IMR-90 (cell line): ENCODE measurements at regions not wholly inside any gene's neighbourhood (a gene's known extent, or its start where the extent isn't known, plus 50 kb on each side); places are given as distances from the start of the nearest gene placed in this dataset.
A peak's percentile ranks its signal among the peaks of the same experiment; 100 is the strongest.

Experiments
- ATAC-seq: fragments of 200-7000 bp; cut with Tn5 transposase; 2 replicates; pipeline ENCODE4 v1.9.1; 2020; ENCODE audit warnings: low read depth, mild to moderate bottlenecking, moderate library complexity
- BruUV-seq: library from RNA; stranded (reverse); fragments of 400-500 nt; replicated peaks from 2 replicates; lab custom pipeline; 2021; lab: Mats Ljungman, UMichigan
- CTCF ChIA-PET: fragments of 300-600 bp; formaldehyde crosslinking; extraction: SDS; loops from one replicate; lab custom pipeline; 2021; ENCODE audit warnings: antibody characterized with exemption; lab: Yijun Ruan, JAX
- POLR2A ChIA-PET: fragments of 300-600 bp; sonication (Branson Sonifier 250); formaldehyde crosslinking; loops from one replicate; lab custom pipeline; 2022; ENCODE audit warnings: antibody characterized with exemption; ENCODE audit not compliant: unreplicated experiment; lab: Charles Lee
- DNase-seq: peaks from one replicate; pipeline ENCODE4 v3.0.0; 2013
- H2AFZ ChIP-seq: replicated peaks from 2 replicates; pipeline ENCODE3; 2013; ENCODE audit warnings: low read length, mild to moderate bottlenecking; ENCODE audit not compliant: poor library complexity
- H2AK5ac ChIP-seq: 2 replicates; pipeline ENCODE4 v1.6.1; 2013; ENCODE audit warnings: low read depth, low read length, inconsistent platforms
- H2AK9ac ChIP-seq: replicated peaks from 2 replicates; pipeline ENCODE3; 2013; ENCODE audit warnings: mild to moderate bottlenecking, low read depth, low read length, moderate library complexity; ENCODE audit not compliant: poor library complexity
- H2BK120ac ChIP-seq: 2 replicates; pipeline ENCODE4 v1.6.1; 2013; ENCODE audit warnings: low read depth, low read length, inconsistent platforms
- H2BK15ac ChIP-seq: 3 replicates; pipeline ENCODE4 v1.6.1; 2013; ENCODE audit warnings: low read depth, low read length, inconsistent platforms
- H2BK20ac ChIP-seq: 2 replicates; pipeline ENCODE4 v1.6.1; 2013; ENCODE audit warnings: low read depth, mild to moderate bottlenecking, inconsistent platforms, low read length, moderate library complexity
- H2BK5ac ChIP-seq: 2 replicates; pipeline ENCODE4 v1.6.1; 2013; ENCODE audit warnings: mild to moderate bottlenecking, low read depth, low read length, inconsistent platforms; ENCODE audit not compliant: poor library complexity, severe bottlenecking
- H3K14ac ChIP-seq: replicated peaks from 2 replicates; pipeline ENCODE4 v1.6.1; 2013; ENCODE audit warnings: low read depth, low read length, inconsistent platforms
- H3K18ac ChIP-seq: 2 replicates; pipeline ENCODE4 v1.6.1; 2013; ENCODE audit warnings: low read depth, low read length, control low read depth
- H3K23ac ChIP-seq: 2 replicates; pipeline ENCODE4 v1.6.1; 2013; ENCODE audit warnings: low read depth, low read length, inconsistent platforms
- H3K27ac ChIP-seq: 2 replicates; pipeline ENCODE4 v1.5.1; 2013; ENCODE audit warnings: mild to moderate bottlenecking, control low read depth, low read length; ENCODE audit not compliant: insufficient read depth
- H3K27me3 ChIP-seq: 2 replicates; pipeline ENCODE4 v1.6.1; 2013; ENCODE audit warnings: low read length; ENCODE audit not compliant: control insufficient read depth, insufficient read depth
- H3K36me3 ChIP-seq: 2 replicates; pipeline ENCODE4 v1.6.1; 2013; ENCODE audit warnings: low read length, mixed read lengths; ENCODE audit not compliant: control insufficient read depth, insufficient read depth
- H3K4ac ChIP-seq: 2 replicates; pipeline ENCODE4 v1.6.1; 2013; ENCODE audit warnings: low read depth, low read length, inconsistent platforms
- H3K4me1 ChIP-seq: 2 replicates; pipeline ENCODE4 v1.6.1; 2013; ENCODE audit warnings: low read length, mixed read lengths; ENCODE audit not compliant: control insufficient read depth, insufficient read depth
- H3K4me2 ChIP-seq: 2 replicates; pipeline ENCODE4 v1.6.1; 2013; ENCODE audit warnings: low read depth, mild to moderate bottlenecking, control low read depth, low read length, moderate library complexity
- H3K4me3 ChIP-seq: 2 replicates; pipeline ENCODE4 v1.5.1; 2013; ENCODE audit warnings: low read depth, mild to moderate bottlenecking, control low read depth, low read length, moderate library complexity; ENCODE audit not compliant: insufficient read depth
- H3K56ac ChIP-seq: 2 replicates; pipeline ENCODE4 v1.6.1; 2013; ENCODE audit warnings: low read length, inconsistent platforms; ENCODE audit not compliant: insufficient read depth; ENCODE audit errors: extremely low read depth
- H3K79me1 ChIP-seq, 2 experiments: 2 replicates each; pipeline ENCODE4 v1.6.1; 2013; ENCODE audit warnings: low read length in 2 of 2, inconsistent platforms in 1 of 2, low read depth in 1 of 2
- H3K9ac ChIP-seq: 2 replicates; pipeline ENCODE4 v1.6.1; 2013; ENCODE audit warnings: low read depth, low read length, control low read depth
- H3K9me1 ChIP-seq: 2 replicates; pipeline ENCODE4 v1.6.1; 2013; ENCODE audit warnings: low read length, inconsistent platforms; ENCODE audit not compliant: insufficient read depth
- H3K9me3 ChIP-seq: 2 replicates; pipeline ENCODE4 v1.6.1; 2013; ENCODE audit warnings: low read length; ENCODE audit not compliant: control insufficient read depth, insufficient read depth
- H4K20me1 ChIP-seq: 2 replicates; pipeline ENCODE4 v1.6.1; 2013; ENCODE audit warnings: low read length, inconsistent platforms; ENCODE audit not compliant: insufficient read depth
- H4K5ac ChIP-seq: 2 replicates; pipeline ENCODE4 v1.6.1; 2013; ENCODE audit warnings: mild to moderate bottlenecking, low read depth, low read length, control low read depth
- H4K8ac ChIP-seq, 2 experiments: 2 replicates each; pipeline ENCODE4 v1.6.1; 2013; ENCODE audit warnings: low read depth in 2 of 2, low read length in 2 of 2, control low read depth in 1 of 2, inconsistent platforms in 1 of 2
- H4K91ac ChIP-seq: 2 replicates; pipeline ENCODE4 v1.6.1; 2013; ENCODE audit warnings: low read depth, low read length, inconsistent platforms; ENCODE audit not compliant: insufficient read depth
- BHLHE40 ChIP-seq: fragments of 150-350 bp; IDR thresholded peaks from 2 replicates; pipeline ENCODE4 v1.6.1; 2016; ENCODE audit warnings: mild to moderate bottlenecking, low read depth, low read length
- CEBPB ChIP-seq: IDR thresholded peaks from 2 replicates; pipeline ENCODE4 v1.6.1; 2012; ENCODE audit warnings: low read depth, low read length, improper control_type of control experiment
- CHD1 ChIP-seq: IDR thresholded peaks from 2 replicates; pipeline ENCODE4 v1.6.1; 2012; ENCODE audit warnings: low read depth, low read length, improper control_type of control experiment
- MAFK ChIP-seq: IDR thresholded peaks from 2 replicates; pipeline ENCODE4 v1.6.1; 2012; ENCODE audit warnings: low read depth, low read length, improper control_type of control experiment
- MXI1 ChIP-seq: IDR thresholded peaks from 2 replicates; pipeline ENCODE4 v1.6.1; 2012; ENCODE audit warnings: low read depth, mild to moderate bottlenecking, low read length, moderate library complexity, borderline replicate concordance
- NFE2L2 ChIP-seq: fragments of 150-350 bp; IDR thresholded peaks from 2 replicates; pipeline ENCODE4 v1.6.1; 2016; ENCODE audit warnings: low read depth, mild to moderate bottlenecking, low read length
- POLR2A ChIP-seq: IDR thresholded peaks from 2 replicates; pipeline ENCODE4 v1.6.1; 2012; ENCODE audit warnings: mild to moderate bottlenecking, low read depth, low read length
- RAD21 ChIP-seq: IDR thresholded peaks from 2 replicates; pipeline ENCODE4 v1.6.1; 2012; ENCODE audit warnings: low read length, improper control_type of control experiment
- SMC3 ChIP-seq: fragments of 150-350 bp; IDR thresholded peaks from 2 replicates; pipeline ENCODE4 v1.6.1; 2016; ENCODE audit warnings: low read depth, mild to moderate bottlenecking, antibody characterized with exemption, low read length, moderate library complexity
- USF2 ChIP-seq: fragments of 150-350 bp; IDR thresholded peaks from 2 replicates; pipeline ENCODE4 v1.6.1; 2017; ENCODE audit warnings: mild to moderate bottlenecking, antibody characterized with exemption, low read length, low read depth
- WGBS, 2 experiments: methylation state at CpG; one replicate each; pipeline versions ENCODE4 v1.1.5 to v1.1.7; 2013; ENCODE audit warnings: missing lambda C conversion rate in 2 of 2; ENCODE audit not compliant: insufficient read length in 1 of 2; ENCODE audit errors: extremely low coverage in 2 of 2; 5-methylcytosine and 5-hydroxymethylcytosine counted together
- dilution Hi-C: fragments of 300-500 bp; cut with HindIII; formaldehyde crosslinking; loops from one replicate; pipeline ENCODE4 v1.14.3; 2018; ENCODE audit warnings: low sequenced_read_pairs; ENCODE audit not compliant: unreplicated experiment
- in situ Hi-C: fragments of 300-500 bp; cut with MboI; formaldehyde crosslinking; loops from 3 replicates; pipeline ENCODE4 v1.14.3; 2019; ENCODE audit warnings: low sequenced_read_pairs, inconsistent platforms, mixed read lengths
- intact Hi-C: fragments of 100-400 bp; cut with micrococcal nuclease; formaldehyde crosslinking; loops from 2 replicates; pipeline ENCODE4 v1.10.0; 2022
- TF ChIP-seq, protein P1 (sequence below): conservative IDR thresholded peaks from 2 replicates; pipeline ENCODE4 v1.5.1; 2012; ENCODE audit warnings: mild to moderate bottlenecking, low read depth, low read length, improper control_type of control experiment

- Histone ChIP-seq H3K9me1 (no peaks in the 10 kb centered on the region), H2BK20ac (no peak overlapping the region), H2BK15ac (no peak overlapping the region), H3K27me3 (no peaks in the 10 kb centered on the region), H2BK120ac (no peak overlapping the region), H4K20me1 (no peaks in the 10 kb centered on the region), H3K56ac (no peak overlapping the region), H3K23ac (no peak overlapping the region), H2AFZ (no peak overlapping the region), H3K79me1 (no peaks in the 10 kb centered on the region), H3K36me3 (no peaks in the 10 kb centered on the region), H4K91ac (no peak overlapping the region), H3K14ac (no peak overlapping the region), H2BK5ac (no peak overlapping the region), H4K5ac (no peak overlapping the region), H3K27ac (no peak overlapping the region), H3K4ac (no peak overlapping the region), H4K8ac (no peak overlapping the region), H3K4me1 (no peaks in the 10 kb centered on the region), H2AK9ac (no peak overlapping the region), H3K9me3 (no peaks in the 10 kb centered on the region), H2AK5ac (no peak overlapping the region), H3K4me3 (no peak overlapping the region), H3K4me2 (no peak overlapping the region), H3K9ac (no peak overlapping the region), H3K18ac (no peak overlapping the region)
- TF ChIP-seq BHLHE40 (no peak), CHD1 (no peak), CEBPB (no peak), MXI1 (no peak), USF2 (no peak), MAFK (no peak), SMC3 (peak; percentile 49), RAD21 (peak; percentile 44), POLR2A (no peak), NFE2L2 (no peak)
- TF ChIP-seq, protein P1, sequence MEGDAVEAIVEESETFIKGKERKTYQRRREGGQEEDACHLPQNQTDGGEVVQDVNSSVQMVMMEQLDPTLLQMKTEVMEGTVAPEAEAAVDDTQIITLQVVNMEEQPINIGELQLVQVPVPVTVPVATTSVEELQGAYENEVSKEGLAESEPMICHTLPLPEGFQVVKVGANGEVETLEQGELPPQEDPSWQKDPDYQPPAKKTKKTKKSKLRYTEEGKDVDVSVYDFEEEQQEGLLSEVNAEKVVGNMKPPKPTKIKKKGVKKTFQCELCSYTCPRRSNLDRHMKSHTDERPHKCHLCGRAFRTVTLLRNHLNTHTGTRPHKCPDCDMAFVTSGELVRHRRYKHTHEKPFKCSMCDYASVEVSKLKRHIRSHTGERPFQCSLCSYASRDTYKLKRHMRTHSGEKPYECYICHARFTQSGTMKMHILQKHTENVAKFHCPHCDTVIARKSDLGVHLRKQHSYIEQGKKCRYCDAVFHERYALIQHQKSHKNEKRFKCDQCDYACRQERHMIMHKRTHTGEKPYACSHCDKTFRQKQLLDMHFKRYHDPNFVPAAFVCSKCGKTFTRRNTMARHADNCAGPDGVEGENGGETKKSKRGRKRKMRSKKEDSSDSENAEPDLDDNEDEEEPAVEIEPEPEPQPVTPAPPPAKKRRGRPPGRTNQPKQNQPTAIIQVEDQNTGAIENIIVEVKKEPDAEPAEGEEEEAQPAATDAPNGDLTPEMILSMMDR: peak; percentile 48
- ATAC-seq (peak; percentile 48; the same call in 1 of the 2 replicates), DNase-seq (peak; percentile 34)
- in situ Hi-C loops: no loop called here
- ChIA-PET CTCF (interaction anchor here (0.6 to 0.7 kb wide), 9 partner anchors 23 to 379 kb away, joined by 3 to 5 read pairs (median 5); no protein-coding TSS in a partner anchor), POLR2A (no interaction called here)
- WGBS, 2 experiments: no CpG with 5 or more reads among the region's 7 CpGs
- no TSS peak for BruUV-seq
- intact Hi-C loops: loop anchor here (1.0 to 2.0 kb wide), 2 partner anchors 316 kb away; no protein-coding TSS in a partner anchor
- dilution Hi-C loops: no loop called here
Observed at GRCh38 chr2:118539290-118539689, 308.2 kb downstream of the EN1 start.
